ENCODE measurements at regions not wholly inside any gene's neighbourhood (a gene's known extent, or its start where the extent isn't known, plus 50 kb on each side); places are given as distances from the start of the nearest gene placed in this dataset.
"Not testable (repeated sequence)": the region's sequence is repeated elsewhere in the genome, so short reads cannot be mapped to it uniquely, and the experiment has no call there.

- DNase-seq (ENCODE audit: low spot score) = no peak
These were observed 147.6 kb upstream of the BARHL2 start for GRCh38 chr1:90864681-90865080.

- DNase-seq (ENCODE audit: low spot score) = no peak
These were observed 145.7 kb upstream of the BARHL2 start for GRCh38 chr1:90862782-90863181.

- DNase-seq (ENCODE audit: low spot score) = not testable (repeated sequence)
These were observed 144.3 kb upstream of the BARHL2 start for GRCh38 chr1:90861421-90861820.

GRCh38 chr1:90856463-90857007, 139.4 kb upstream of the BARHL2 start:
- no peak for DNase-seq (ENCODE audit: low spot score)

- no peak for DNase-seq (ENCODE audit: low spot score)
These were observed 137.4 kb upstream of the BARHL2 start for GRCh38 chr1:90854397-90854924.

- DNase-seq (ENCODE audit: low spot score) = no peak
These were observed 134.6 kb upstream of the BARHL2 start for GRCh38 chr1:90851711-90852050.

- peak; percentile 73 for DNase-seq (ENCODE audit: low spot score)
These were observed 134.0 kb upstream of the BARHL2 start for GRCh38 chr1:90850898-90851710.

GRCh38 chr1:90850181-90850897, 133.2 kb upstream of the BARHL2 start:
- peak; percentile 28 for DNase-seq (ENCODE audit: low spot score)

GRCh38 chr1:90841473-90841872, 124.4 kb upstream of the BARHL2 start:
- no peak for DNase-seq (ENCODE audit: low spot score)

GRCh38 chr1:90840352-90840751, 123.2 kb upstream of the BARHL2 start:
- DNase-seq (ENCODE audit: low spot score) = no peak

GRCh38 chr1:90839323-90839722, 122.2 kb upstream of the BARHL2 start:
- no peak for DNase-seq (ENCODE audit: low spot score)

- DNase-seq (ENCODE audit: low spot score) = no peak
These were observed 121.6 kb upstream of the BARHL2 start for GRCh38 chr1:90838720-90839119.

- no peak for DNase-seq (ENCODE audit: low spot score)
These were observed 120.3 kb upstream of the BARHL2 start for GRCh38 chr1:90837420-90837819.

- no peak for DNase-seq (ENCODE audit: low spot score)
These were observed 119.2 kb upstream of the BARHL2 start for GRCh38 chr1:90836345-90836679.

- no peak for DNase-seq (ENCODE audit: low spot score)
These were observed 118.7 kb upstream of the BARHL2 start for GRCh38 chr1:90835661-90836344.

- DNase-seq (ENCODE audit: low spot score) = no peak
These were observed 118.0 kb upstream of the BARHL2 start for GRCh38 chr1:90834886-90835660.

- DNase-seq (ENCODE audit: low spot score) = no peak
These were observed 117.3 kb upstream of the BARHL2 start for GRCh38 chr1:90834354-90834885.

GRCh38 chr1:90833466-90834110, 116.5 kb upstream of the BARHL2 start:
- DNase-seq (ENCODE audit: low spot score) = no peak

GRCh38 chr1:90831910-90832309, 114.8 kb upstream of the BARHL2 start:
- no peak for DNase-seq (ENCODE audit: low spot score)

GRCh38 chr1:90826834-90827233, 109.7 kb upstream of the BARHL2 start:
- DNase-seq (ENCODE audit: low spot score) = no peak

- no peak for DNase-seq (ENCODE audit: low spot score)
These were observed 108.9 kb upstream of the BARHL2 start for GRCh38 chr1:90826024-90826423.
